Suprapubic skin (tissue), 4 donors: ENCODE measurements at regions not wholly inside any gene's neighbourhood (a gene's known extent, or its start where the extent isn't known, plus 50 kb on each side); places are given as distances from the start of the nearest gene placed in this dataset.

Experiments
- CTCF ChIP-seq, 2 donors: fragments of 200-600 bp in 1 of 2; fragments of 450-650 bp in 1 of 2; sonication (generic) in 1 of 2; IDR thresholded peaks; one replicate each; pipeline ENCODE4 v1.5.1; 2016 to 2019; ENCODE audit warnings: antibody characterized with exemption in 2 of 2, mild to moderate bottlenecking in 1 of 2, moderate library complexity in 1 of 2
- POLR2A ChIP-seq, 2 donors: fragments of 450-650 bp; IDR thresholded peaks; one replicate each; pipeline ENCODE4 v1.6.1; 2017; ENCODE audit warnings: antibody characterized with exemption in 2 of 2, mild to moderate bottlenecking in 2 of 2, moderate library complexity in 2 of 2
- POLR2AphosphoS5 ChIP-seq, 3 donors: sonication (generic); formaldehyde crosslinking; IDR thresholded peaks; one replicate each; pipeline ENCODE4 v1.6.1; 2017; ENCODE audit warnings: antibody characterized with exemption in 3 of 3

- TF ChIP-seq CTCF (IDR thresholded peaks at IDR 0.05) (no peak), POLR2A (IDR thresholded peaks at IDR 0.05) (no peak), POLR2AphosphoS5 (IDR thresholded peaks at IDR 0.05) (no peak)
Measured at GRCh38 chr9:73736270-73736669, 584.6 kb downstream of the ANXA1 start.
